Right lobe of liver (tissue), 6 donors: ENCODE measurements at regions not wholly inside any gene's neighbourhood (a gene's known extent, or its start where the extent isn't known, plus 50 kb on each side); places are given as distances from the start of the nearest gene placed in this dataset.

Experiments used
- ATAC-seq, 4 donors: fragments of 200-7000 bp; cut with Tn5 transposase; one replicate each; pipeline ENCODE4 v1.9.1; 2020; ENCODE audit warnings: mild to moderate bottlenecking in 4 of 4, moderate library complexity in 4 of 4
- DNase-seq, 3 donors: peaks; one replicate each; pipeline ENCODE4 v3.0.0-alpha.2; 2020
- H3K27ac ChIP-seq, 3 donors: fragments of 200-600 bp; one replicate each; pipeline ENCODE4 v1.8.0; 2022
- H3K27me3 ChIP-seq, 2 donors: fragments of 200-600 bp; one replicate each; pipeline ENCODE4 v1.8.0; 2022
- H3K36me3 ChIP-seq, 4 donors: fragments of 200-600 bp; sonication (generic) in 1 of 4; one replicate each; pipeline versions ENCODE4 v1.5.1 to v1.8.0; 2017 to 2022; ENCODE audit warnings: control low read depth in 1 of 4
- H3K4me1 ChIP-seq, 4 donors: fragments of 200-600 bp; sonication (generic) in 1 of 4; one replicate each; pipeline versions ENCODE4 v1.5.1 to v1.8.0; 2017 to 2022; ENCODE audit warnings: control low read depth in 1 of 4
- H3K4me3 ChIP-seq, 3 donors: fragments of 200-600 bp; one replicate each; pipeline ENCODE4 v1.8.0; 2022
- H3K9me3 ChIP-seq, 4 donors: fragments of 200-600 bp; sonication (generic) in 1 of 4; one replicate each; pipeline versions ENCODE4 v1.5.1 to v1.8.0; 2017 to 2022; ENCODE audit warnings: control low read depth in 1 of 4
- POLR2A ChIP-seq: fragments of 450-650 bp; IDR thresholded peaks from one replicate; pipeline ENCODE4 v1.6.1; 2017; ENCODE audit warnings: antibody characterized with exemption, mild to moderate bottlenecking
- WGBS: methylation state at CpG from one replicate; pipeline ENCODE4 v1.1.6; 2018; ENCODE audit warnings: low coverage, low lambda C conversion rate; ENCODE audit not compliant: insufficient coverage; ENCODE audit errors: missing lambda C conversion rate; 5-methylcytosine and 5-hydroxymethylcytosine counted together
- intact Hi-C, 2 donors: fragments of 100-400 bp; cut with DNase I; formaldehyde crosslinking; loops; one replicate each; pipeline versions ENCODE4 v1.11.2 to v1.14.1; 2022
- TF ChIP-seq, protein P1 (sequence below), 4 donors: fragments of 200-600 bp in 3 of 4; fragments of 450-650 bp in 1 of 4; IDR thresholded peaks; one replicate each; pipeline versions ENCODE4 v1.5.1 to v1.8.0; 2016 to 2022; ENCODE audit warnings: antibody characterized with exemption in 4 of 4, mild to moderate bottlenecking in 2 of 4
- donor health status: DM: no; HTN: yes; CAD: no.
- donor health status: DM: no; HTN: no; CAD: no.
- donor health status: DM: no; HTN: no; CAD: no.
- donor health status: DM: no; HTN: yes; CAD: no.
- donor health status: DM: no; HTN: yes; CAD: no.

DNA sequence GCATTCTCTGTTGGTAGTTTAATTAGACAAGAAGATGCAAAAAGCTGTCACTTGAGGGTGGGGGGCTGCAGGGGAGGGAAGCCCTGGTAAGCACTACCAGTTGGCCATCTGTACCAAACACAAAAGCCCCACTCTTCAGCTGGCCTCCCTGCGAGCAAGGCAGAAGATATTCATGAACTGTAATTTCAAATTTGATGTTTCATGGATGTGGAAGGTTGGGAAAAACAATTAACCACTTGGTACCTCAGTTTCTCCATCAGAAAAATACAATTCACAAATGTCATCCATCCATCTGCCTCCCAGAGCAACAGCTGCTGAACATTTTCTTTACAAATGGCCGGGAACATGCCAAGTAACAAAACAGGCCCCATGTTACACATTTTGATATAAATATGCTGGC, 265.3 kb downstream of the HNRNPD start:
- no peaks in the 10 kb centered on the region for H3K4me1 ChIP-seq
- no peaks in the 10 kb centered on the region for H3K9me3 ChIP-seq
- TF ChIP-seq POLR2A, result no peak
- no peak overlapping the region for H3K27ac ChIP-seq
- intact Hi-C loops, result no loop called here
- H3K4me3 ChIP-seq, result no peak overlapping the region
- no peaks in the 10 kb centered on the region for H3K27me3 ChIP-seq
- H3K36me3 ChIP-seq, result no peaks in the 10 kb centered on the region
- no peak for ATAC-seq
- WGBS, result 88% methylated on average over 2 of the region's 2 CpGs
- DNase-seq, result no peak

DNA sequence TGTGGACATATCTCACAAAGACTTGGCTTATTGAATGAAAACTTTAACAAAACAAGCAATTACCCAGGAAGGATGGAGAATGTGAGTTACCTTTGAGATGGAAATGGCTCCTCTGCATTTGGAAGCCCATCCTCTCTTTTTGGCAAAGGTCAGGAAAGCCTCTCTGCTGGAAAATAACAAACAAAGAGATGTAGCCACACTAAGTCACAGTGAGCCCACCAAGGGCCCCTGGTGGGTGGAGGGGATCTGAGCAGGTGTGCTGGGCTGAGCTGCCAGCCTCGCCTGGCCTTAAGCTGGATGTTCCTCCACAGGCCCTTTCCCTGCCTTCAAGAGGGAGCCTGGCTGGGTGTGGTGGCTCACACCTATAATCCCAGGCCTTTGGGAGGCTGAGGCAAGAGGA, 269.2 kb downstream of the HNRNPD start:
- intact Hi-C loops, result no loop called here
- Histone ChIP-seq H3K27ac (no peak overlapping the region), H3K9me3 (no peaks in the 10 kb centered on the region), H3K36me3 (no peaks in the 10 kb centered on the region), H3K4me3 (no peak overlapping the region), H3K27me3 (no peaks in the 10 kb centered on the region), H3K4me1 (no peaks in the 10 kb centered on the region)
- DNase-seq (no peak), ATAC-seq (no peak)
- WGBS, result 100% methylated on average over 1 of the region's 1 CpG
- TF ChIP-seq POLR2A, result no peak
- TF ChIP-seq, protein P1, sequence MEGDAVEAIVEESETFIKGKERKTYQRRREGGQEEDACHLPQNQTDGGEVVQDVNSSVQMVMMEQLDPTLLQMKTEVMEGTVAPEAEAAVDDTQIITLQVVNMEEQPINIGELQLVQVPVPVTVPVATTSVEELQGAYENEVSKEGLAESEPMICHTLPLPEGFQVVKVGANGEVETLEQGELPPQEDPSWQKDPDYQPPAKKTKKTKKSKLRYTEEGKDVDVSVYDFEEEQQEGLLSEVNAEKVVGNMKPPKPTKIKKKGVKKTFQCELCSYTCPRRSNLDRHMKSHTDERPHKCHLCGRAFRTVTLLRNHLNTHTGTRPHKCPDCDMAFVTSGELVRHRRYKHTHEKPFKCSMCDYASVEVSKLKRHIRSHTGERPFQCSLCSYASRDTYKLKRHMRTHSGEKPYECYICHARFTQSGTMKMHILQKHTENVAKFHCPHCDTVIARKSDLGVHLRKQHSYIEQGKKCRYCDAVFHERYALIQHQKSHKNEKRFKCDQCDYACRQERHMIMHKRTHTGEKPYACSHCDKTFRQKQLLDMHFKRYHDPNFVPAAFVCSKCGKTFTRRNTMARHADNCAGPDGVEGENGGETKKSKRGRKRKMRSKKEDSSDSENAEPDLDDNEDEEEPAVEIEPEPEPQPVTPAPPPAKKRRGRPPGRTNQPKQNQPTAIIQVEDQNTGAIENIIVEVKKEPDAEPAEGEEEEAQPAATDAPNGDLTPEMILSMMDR (IDR thresholded peaks at IDR 0.05), result no peak

DNA sequence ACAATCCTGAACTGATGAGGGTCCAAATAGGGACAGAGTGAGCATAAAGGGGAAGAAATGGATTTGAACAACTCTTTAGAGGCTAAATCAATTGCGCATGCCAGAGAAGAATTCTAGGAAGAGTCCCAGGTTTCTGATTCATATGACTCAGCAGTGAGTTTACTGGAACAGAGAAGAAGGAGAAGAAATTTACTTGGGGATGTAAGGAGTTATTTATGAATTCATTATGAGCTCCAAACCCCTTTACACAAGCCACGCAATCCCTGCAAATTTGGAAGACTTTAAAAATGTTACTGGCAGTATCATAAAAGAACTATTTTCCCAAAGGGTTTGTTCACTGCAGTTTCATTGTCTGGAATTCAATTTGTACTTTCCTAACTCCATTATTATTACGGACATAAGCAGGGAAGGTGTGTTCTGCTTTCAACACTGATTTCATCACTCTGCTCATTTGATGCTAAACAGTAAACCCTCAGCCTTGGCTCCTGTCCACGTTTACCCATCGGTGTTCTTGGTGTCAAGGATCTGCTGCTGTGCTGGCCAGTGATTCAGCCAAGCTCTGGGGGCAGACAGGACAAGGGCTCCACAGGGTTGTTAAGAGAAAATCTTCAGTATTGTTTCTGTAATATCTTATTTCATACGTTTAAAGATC, 273.7 kb downstream of the HNRNPD start:
- Histone ChIP-seq H3K4me3 (no peak overlapping the region), H3K36me3 (no peaks in the 10 kb centered on the region), H3K9me3 (no peaks in the 10 kb centered on the region), H3K4me1 (no peaks in the 10 kb centered on the region), H3K27me3 (no peaks in the 10 kb centered on the region), H3K27ac (no peak overlapping the region)
- intact Hi-C loops, result no loop called here
- no peak for ATAC-seq
- DNase-seq, result no peak
- WGBS, result 28% methylated on average over 5 of the region's 6 CpGs
- TF ChIP-seq POLR2A, result no peak
- TF ChIP-seq, protein P1 (IDR thresholded peaks at IDR 0.05), result no peak

DNA sequence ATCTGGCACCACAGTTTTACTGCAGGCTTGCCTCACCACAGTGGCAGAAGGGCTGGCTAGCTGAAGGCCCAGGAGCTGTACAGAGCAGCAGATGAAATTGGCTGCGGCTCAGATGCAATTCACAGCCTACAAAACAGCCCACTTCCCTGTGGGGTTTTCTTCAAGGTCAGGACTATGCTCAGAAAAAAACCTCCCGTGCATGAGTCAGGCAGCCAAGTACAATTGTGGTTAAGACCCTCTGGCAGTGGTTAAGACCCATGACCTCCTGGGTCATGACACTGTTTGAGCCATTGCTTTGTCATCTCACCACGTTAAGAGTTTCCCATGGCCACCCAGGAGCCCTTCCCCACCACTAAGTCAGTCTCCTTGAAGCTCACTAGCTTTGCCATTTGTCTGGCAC, 276.3 kb downstream of the HNRNPD start:
- ATAC-seq (no peak), DNase-seq (no peak)
- intact Hi-C loops, result no loop called here
- TF ChIP-seq, protein P1 (IDR thresholded peaks at IDR 0.05), result no peak
- no peak for TF ChIP-seq POLR2A
- Histone ChIP-seq H3K9me3 (no peaks in the 10 kb centered on the region), H3K27me3 (no peaks in the 10 kb centered on the region), H3K27ac (no peak overlapping the region), H3K4me3 (no peak overlapping the region), H3K4me1 (no peaks in the 10 kb centered on the region), H3K36me3 (no peaks in the 10 kb centered on the region)
- WGBS, result 50% methylated on average over 1 of the region's 3 CpGs

DNA sequence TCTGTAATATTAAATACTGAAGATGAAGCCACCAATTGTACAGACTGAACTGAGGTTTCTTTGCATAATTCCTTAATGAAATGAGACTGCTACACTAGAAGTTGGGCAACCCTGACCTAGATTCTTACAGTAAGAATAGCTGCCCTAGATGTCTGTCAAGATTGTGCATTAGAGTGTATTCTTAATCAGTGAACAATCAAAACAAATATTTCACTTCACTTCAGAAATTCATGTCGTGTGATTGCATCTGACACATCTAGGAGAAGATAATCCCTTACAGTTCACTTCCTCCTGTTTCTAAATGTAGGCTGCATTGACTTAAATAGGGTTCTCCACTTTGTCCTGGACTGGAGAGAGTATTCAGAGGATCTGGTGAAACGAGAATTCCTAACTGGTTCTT, 283.1 kb downstream of the HNRNPD start:
- ATAC-seq (no peak), DNase-seq (no peak)
- H3K4me1 ChIP-seq, result no peaks in the 10 kb centered on the region
- no peak overlapping the region for H3K4me3 ChIP-seq
- H3K27me3 ChIP-seq, result no peaks in the 10 kb centered on the region
- 11% methylated on average over 2 of the region's 2 CpGs for WGBS
- TF ChIP-seq, protein P1 (IDR thresholded peaks at IDR 0.05), result no peak
- TF ChIP-seq POLR2A, result no peak
- intact Hi-C loops, result no loop called here
- no peak overlapping the region for H3K27ac ChIP-seq
- no peaks in the 10 kb centered on the region for H3K9me3 ChIP-seq
- H3K36me3 ChIP-seq, result no peaks in the 10 kb centered on the region
